ENCODE measurements at regions not wholly inside any gene's neighbourhood (a gene's known extent, or its start where the extent isn't known, plus 50 kb on each side); places are given as distances from the start of the nearest gene placed in this dataset.

DNA sequence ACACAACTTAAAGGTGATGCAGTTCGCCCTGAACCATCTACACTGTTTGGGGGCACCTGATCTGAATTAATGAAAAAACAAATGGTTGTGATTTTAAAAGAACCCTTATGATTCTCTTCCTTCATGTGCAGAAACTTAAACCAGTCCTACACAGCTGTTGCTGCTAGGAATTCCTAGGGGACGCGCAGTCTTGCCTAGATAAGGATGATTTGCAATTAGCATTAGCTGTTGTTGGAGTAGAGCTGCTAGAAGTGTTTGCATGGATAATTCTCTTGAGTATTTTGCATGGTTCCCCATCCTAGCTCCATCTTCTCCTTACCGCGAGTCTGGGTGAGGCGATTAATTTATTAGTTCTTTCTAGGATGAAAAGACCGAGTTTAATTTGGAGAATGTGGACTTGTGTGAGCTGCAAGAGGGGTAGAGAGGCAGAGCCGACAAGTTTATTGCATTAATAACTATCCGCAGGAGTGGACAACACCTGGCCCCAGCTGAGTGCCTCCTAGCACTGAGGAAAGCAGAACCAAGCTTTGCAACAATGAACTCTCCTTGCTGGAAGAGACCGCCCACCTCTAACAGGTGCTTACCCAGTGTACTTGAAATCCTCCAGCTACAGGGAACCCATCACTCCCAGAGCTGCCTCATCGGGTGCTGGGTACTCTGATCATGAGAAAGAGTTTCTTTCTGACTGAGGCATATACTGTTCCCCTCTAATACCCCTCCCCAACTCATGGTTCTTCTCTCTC lies 75.0 kb upstream of the WNT7A start:
- Histone ChIP-seq H3K4me3 (ENCODE audit: low read length) (no peak overlapping the region), H3K27ac (ENCODE audit: low read length) (no peak overlapping the region), H3K9ac (ENCODE audit: low read length) (no peak overlapping the region), H3K36me3 (replicated peaks; ENCODE audit: low read depth, low read length) (no peaks in the 10 kb centered on the region), H3K9me3 (ENCODE audit: insufficient read depth, low read length) (no peaks in the 10 kb centered on the region), H3K4me2 (ENCODE audit: low read length) (no peak overlapping the region), H3K4me1 (ENCODE audit: low read length) (no peaks in the 10 kb centered on the region), H4K20me1 (ENCODE audit: insufficient read depth, low read length) (no peaks in the 10 kb centered on the region), H3K27me3 (ENCODE audit: low read depth, low read length) (no peaks in the 10 kb centered on the region), H3K79me2 (ENCODE audit: low read length) (no peaks in the 10 kb centered on the region), H2AFZ (ENCODE audit: low read depth, low read length) (no peak overlapping the region)
- TF ChIP-seq, protein P1, sequence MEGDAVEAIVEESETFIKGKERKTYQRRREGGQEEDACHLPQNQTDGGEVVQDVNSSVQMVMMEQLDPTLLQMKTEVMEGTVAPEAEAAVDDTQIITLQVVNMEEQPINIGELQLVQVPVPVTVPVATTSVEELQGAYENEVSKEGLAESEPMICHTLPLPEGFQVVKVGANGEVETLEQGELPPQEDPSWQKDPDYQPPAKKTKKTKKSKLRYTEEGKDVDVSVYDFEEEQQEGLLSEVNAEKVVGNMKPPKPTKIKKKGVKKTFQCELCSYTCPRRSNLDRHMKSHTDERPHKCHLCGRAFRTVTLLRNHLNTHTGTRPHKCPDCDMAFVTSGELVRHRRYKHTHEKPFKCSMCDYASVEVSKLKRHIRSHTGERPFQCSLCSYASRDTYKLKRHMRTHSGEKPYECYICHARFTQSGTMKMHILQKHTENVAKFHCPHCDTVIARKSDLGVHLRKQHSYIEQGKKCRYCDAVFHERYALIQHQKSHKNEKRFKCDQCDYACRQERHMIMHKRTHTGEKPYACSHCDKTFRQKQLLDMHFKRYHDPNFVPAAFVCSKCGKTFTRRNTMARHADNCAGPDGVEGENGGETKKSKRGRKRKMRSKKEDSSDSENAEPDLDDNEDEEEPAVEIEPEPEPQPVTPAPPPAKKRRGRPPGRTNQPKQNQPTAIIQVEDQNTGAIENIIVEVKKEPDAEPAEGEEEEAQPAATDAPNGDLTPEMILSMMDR (IDR thresholded peaks at IDR 0.05; ENCODE audit: low read depth, low read length), result no peak
- no peak for TF ChIP-seq EZH2phosphoT487 (IDR thresholded peaks at IDR 0.05; ENCODE audit: low read depth)

DNA sequence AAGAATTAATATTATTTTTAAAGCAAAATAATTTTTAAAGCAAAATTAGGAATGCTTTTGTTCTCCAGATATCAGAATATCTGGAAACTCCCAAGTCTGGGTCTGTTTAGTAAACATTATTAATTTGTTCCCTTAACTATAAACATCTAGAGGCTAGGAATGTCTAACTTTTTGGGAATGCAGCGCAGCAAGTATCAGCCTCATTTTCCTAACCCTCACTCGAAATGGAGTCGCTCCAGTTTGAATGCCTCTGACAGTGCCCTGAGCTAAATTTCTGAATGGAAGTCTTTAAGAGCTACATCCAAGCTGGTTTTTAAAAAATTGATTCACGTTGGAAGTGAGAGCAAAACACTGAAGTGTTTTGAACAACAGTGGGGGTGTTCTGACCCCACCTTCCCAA lies 74.4 kb upstream of the WNT7A start:
- no peaks in the 10 kb centered on the region for H3K79me2 ChIP-seq (ENCODE audit: low read length)
- no peaks in the 10 kb centered on the region for H3K36me3 ChIP-seq (replicated peaks; ENCODE audit: low read depth, low read length)
- H3K4me3 ChIP-seq (ENCODE audit: low read length), result no peak overlapping the region
- no peaks in the 10 kb centered on the region for H3K27me3 ChIP-seq (ENCODE audit: low read depth, low read length)
- TF ChIP-seq, protein P1 (IDR thresholded peaks at IDR 0.05; ENCODE audit: low read depth, low read length), result no peak
- no peak for TF ChIP-seq EZH2phosphoT487 (IDR thresholded peaks at IDR 0.05; ENCODE audit: low read depth)
- H2AFZ ChIP-seq (ENCODE audit: low read depth, low read length), result no peak overlapping the region
- no peaks in the 10 kb centered on the region for H3K4me1 ChIP-seq (ENCODE audit: low read length)
- H3K9me3 ChIP-seq (ENCODE audit: insufficient read depth, low read length), result no peaks in the 10 kb centered on the region
- no peaks in the 10 kb centered on the region for H4K20me1 ChIP-seq (ENCODE audit: insufficient read depth, low read length)
- no peak overlapping the region for H3K27ac ChIP-seq (ENCODE audit: low read length)
- no peak overlapping the region for H3K4me2 ChIP-seq (ENCODE audit: low read length)
- H3K9ac ChIP-seq (ENCODE audit: low read length), result no peak overlapping the region

DNA sequence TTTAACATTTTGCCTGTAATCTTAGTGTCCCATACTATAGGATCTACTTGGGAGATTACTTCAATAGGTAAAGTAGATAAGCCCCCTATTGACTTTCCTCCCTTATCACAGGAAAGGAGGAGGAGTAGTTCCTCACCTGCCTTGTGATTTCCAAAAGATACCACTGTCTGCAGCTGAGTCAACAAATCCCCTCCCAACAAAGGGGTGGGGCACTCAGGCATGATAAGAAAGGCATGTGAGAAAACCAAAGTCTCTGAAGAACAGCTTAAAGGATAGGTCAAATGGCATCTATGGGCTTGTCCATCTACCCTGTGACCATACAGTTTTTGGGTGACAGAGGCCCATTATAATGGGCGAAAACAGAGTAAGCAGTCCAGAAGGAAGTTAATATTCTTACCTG lies 71.3 kb upstream of the WNT7A start:
- H3K36me3 ChIP-seq (replicated peaks; ENCODE audit: low read depth, low read length), result no peaks in the 10 kb centered on the region
- H3K79me2 ChIP-seq (ENCODE audit: low read length), result no peaks in the 10 kb centered on the region
- H3K27ac ChIP-seq (ENCODE audit: low read length), result no peak overlapping the region
- no peak overlapping the region for H3K9ac ChIP-seq (ENCODE audit: low read length)
- H3K27me3 ChIP-seq (ENCODE audit: low read depth, low read length), result no peaks in the 10 kb centered on the region
- H4K20me1 ChIP-seq (ENCODE audit: insufficient read depth, low read length), result no peaks in the 10 kb centered on the region
- TF ChIP-seq, protein P1 (IDR thresholded peaks at IDR 0.05; ENCODE audit: low read depth, low read length), result no peak
- no peak for TF ChIP-seq EZH2phosphoT487 (IDR thresholded peaks at IDR 0.05; ENCODE audit: low read depth)
- no peak overlapping the region for H3K4me3 ChIP-seq (ENCODE audit: low read length)
- H2AFZ ChIP-seq (ENCODE audit: low read depth, low read length), result no peak overlapping the region
- 0 out of 2 replicates have a peak, but pooled peaks cover 4% of the 10 kb centered on the region for H3K9me3 ChIP-seq (ENCODE audit: insufficient read depth, low read length)
- no peak overlapping the region for H3K4me2 ChIP-seq (ENCODE audit: low read length)
- H3K4me1 ChIP-seq (ENCODE audit: low read length), result peaks cover 3% of the 10 kb centered on the region; the same call in 1 of the 2 replicates

DNA sequence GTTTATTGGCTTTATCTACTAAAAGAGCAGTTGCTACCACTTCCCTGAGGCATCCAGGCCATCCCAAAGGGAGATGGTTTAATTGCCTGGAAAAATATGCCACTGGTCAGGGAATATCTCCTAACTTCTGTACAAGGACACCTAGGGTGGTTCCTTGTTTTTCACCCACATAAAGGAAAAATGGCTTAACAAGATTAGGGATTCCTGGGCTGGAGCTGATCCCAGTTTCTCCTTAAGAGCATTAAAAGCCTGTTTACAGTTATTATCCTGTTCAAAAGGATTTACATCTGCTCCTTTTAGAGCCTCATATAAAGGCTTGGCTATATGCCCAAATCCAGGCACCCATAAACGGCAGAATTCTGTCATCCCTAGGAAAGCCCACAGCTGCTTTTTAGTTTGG lies 70.2 kb upstream of the WNT7A start:
- no peaks in the 10 kb centered on the region for H4K20me1 ChIP-seq (ENCODE audit: insufficient read depth, low read length)
- 0 out of 2 replicates have a peak, but pooled peaks cover 4% of the 10 kb centered on the region for H3K9me3 ChIP-seq (ENCODE audit: insufficient read depth, low read length)
- no peaks in the 10 kb centered on the region for H3K27me3 ChIP-seq (ENCODE audit: low read depth, low read length)
- no peak overlapping the region for H3K27ac ChIP-seq (ENCODE audit: low read length)
- H3K36me3 ChIP-seq (replicated peaks; ENCODE audit: low read depth, low read length), result no peaks in the 10 kb centered on the region
- no peak overlapping the region for H3K4me3 ChIP-seq (ENCODE audit: low read length)
- H3K4me2 ChIP-seq (ENCODE audit: low read length), result no peak overlapping the region
- no peak overlapping the region for H2AFZ ChIP-seq (ENCODE audit: low read depth, low read length)
- TF ChIP-seq, protein P1 (IDR thresholded peaks at IDR 0.05; ENCODE audit: low read depth, low read length), result no peak
- no peak for TF ChIP-seq EZH2phosphoT487 (IDR thresholded peaks at IDR 0.05; ENCODE audit: low read depth)
- H3K4me1 ChIP-seq (ENCODE audit: low read length), result peaks cover 3% of the 10 kb centered on the region; the same call in 1 of the 2 replicates
- H3K9ac ChIP-seq (ENCODE audit: low read length), result no peak overlapping the region
- H3K79me2 ChIP-seq (ENCODE audit: low read length), result no peaks in the 10 kb centered on the region
